Anterior cingulate cortex (tissue), 58 donors: ENCODE measurements at regions not wholly inside any gene's neighbourhood (a gene's known extent, or its start where the extent isn't known, plus 50 kb on each side); places are given as distances from the start of the nearest gene placed in this dataset.
A peak's percentile ranks its signal among the peaks of the same experiment; 100 is the strongest.

Experiments
- DNase-seq, 58 donors: peaks; one replicate each; lab custom pipeline; 2025; lab: John Stamatoyannopoulos, UW

DNA sequence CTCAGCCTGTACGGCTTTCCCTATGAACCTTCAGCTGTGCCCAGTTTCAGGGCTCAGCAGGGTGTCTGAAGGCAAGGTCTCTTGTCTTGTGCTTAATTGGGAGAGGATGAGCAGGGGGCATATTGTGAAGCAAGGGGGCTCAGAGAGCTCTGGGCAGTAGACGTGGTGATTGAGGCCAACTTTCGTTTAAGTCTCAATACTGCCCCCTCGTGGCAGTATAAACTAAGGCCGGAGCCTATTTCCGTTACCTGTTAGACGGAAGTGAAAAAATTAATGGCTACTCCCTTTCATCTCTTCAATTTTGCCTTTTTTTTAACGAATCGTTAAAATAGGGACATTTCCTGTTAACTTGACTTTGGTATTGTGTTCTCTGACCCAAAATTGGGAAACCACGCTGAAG is 193.4 kb downstream of the TDRD15 start:
- peak in 45 of 58 donors; percentile 1 to 71 (median 30) for DNase-seq

- no peak for DNase-seq
Observed at GRCh38 chr2:21318263-21318662, 194.5 kb downstream of the TDRD15 start.

DNA sequence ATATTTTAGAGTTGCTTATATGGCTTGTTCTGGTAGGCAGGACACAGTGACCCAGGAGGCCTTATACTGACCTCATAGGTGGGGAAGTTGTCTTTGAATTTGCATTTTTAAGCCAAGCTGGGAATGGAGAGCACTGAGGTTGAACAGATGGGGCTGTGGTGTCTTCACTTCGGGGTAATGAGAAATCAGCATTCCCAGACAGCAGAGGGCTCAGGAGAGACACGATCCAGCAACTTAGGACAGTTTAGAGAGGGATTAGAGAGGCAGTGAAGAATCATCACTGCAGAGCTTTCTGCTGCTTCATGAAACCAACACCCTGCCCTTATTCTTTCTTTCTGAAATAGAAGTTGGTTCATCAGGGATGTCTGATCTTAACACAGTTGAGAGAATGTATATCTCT is 202.4 kb downstream of the TDRD15 start:
- DNase-seq, result peak in 4 of 58 donors; percentile 2 to 8 (median 6)

GRCh38 chr2:21328177-21328576 is 204.4 kb downstream of the TDRD15 start:
- no peak for DNase-seq

DNA sequence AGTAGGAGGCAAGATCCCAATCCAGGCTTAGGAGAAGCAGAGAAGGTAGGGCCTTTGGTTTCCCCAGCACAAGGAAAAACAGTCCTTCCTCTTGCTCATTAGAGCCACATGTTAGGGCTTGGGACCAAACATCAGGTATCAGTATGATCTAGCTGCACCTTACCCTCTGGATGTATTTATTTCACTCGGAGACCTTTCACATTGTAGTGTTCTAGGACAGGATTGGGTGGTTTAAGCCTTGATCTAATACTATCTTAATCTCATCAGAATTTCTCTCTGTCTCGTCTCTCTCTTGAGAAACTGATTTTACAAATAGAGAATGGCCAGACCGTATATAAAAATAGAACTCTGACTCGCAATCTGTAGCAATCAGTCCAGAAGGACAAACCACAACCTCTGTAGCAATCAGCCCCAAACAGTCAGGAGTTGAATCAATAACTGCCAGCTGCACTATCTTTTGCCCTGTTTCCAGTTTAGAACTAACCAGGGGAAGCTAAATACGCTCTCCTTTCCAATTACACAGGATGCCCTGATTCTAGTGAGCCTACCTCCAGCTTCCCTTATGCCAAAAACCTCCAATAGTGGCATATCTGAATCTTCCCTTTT is 207.1 kb downstream of the TDRD15 start:
- DNase-seq, result no peak

GRCh38 chr2:21331625-21332370 is 208.0 kb downstream of the TDRD15 start:
- no peak for DNase-seq

GRCh38 chr2:21332993-21333625 is 209.3 kb downstream of the TDRD15 start:
- peak in 1 of 58 donors; percentile 7 for DNase-seq

DNA sequence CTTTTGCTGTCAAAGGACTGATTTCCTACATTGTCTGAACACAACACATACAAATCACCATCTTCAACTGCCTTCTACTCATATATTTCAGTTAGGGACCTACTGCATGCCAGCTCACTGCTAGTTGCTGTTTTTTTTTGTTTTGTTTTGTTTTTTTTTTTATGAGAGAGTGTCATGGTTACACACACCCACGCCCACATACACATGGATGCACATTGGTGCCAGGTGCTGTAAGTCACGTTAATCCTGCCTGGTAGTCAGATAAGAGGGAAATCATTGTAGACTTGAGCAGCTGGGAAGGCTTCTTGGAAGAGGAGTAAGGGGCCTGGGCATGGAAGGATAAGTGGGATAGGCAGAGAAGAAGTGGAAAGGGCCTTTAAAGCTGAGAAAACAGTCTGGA is 209.9 kb downstream of the TDRD15 start:
- no peak for DNase-seq

GRCh38 chr2:21346984-21347383 is 223.2 kb downstream of the TDRD15 start:
- no peak for DNase-seq

- no peak for DNase-seq
Observed at GRCh38 chr2:21353879-21354679, 230.3 kb downstream of the TDRD15 start.

GRCh38 chr2:21356086-21356856 is 232.5 kb downstream of the TDRD15 start:
- no peak for DNase-seq

DNA sequence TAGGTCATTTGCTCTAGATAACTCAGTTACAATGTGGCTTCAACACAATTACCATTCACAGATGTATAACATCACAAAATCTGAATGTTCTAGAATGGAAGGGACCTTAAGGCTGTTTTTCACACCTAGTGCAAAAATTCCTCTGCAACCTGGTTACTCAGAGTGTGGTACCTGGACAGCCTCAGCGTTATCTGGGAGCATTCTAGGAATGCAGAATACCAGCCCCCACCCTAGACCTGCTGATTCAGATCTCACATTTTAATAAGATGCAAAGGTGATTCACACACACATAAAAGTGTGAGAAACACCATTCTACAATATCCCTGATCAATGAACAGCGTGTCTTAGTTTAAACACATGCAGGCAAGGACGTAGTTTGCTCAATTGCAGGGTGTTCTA is 233.1 kb downstream of the TDRD15 start:
- no peak for DNase-seq

DNA sequence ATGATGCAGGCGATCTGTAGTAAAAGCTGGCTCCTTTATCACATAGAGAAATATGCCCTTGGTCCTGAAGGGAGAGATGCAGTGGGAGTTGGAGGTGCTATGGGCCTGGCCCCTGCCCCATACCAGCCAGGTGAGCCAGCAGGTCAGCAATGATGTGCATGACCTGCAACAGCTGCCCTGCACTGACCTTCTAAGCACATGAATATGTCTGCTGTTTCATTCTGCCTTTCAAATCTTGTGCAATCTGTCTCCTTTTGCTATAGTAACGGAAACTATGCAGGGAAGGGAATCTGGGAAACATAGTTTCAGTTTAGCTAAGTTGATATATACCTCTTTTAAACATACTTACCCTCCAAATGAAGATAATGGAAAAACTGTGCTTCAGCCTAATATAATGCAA is 235.2 kb downstream of the TDRD15 start:
- no peak for DNase-seq

DNA sequence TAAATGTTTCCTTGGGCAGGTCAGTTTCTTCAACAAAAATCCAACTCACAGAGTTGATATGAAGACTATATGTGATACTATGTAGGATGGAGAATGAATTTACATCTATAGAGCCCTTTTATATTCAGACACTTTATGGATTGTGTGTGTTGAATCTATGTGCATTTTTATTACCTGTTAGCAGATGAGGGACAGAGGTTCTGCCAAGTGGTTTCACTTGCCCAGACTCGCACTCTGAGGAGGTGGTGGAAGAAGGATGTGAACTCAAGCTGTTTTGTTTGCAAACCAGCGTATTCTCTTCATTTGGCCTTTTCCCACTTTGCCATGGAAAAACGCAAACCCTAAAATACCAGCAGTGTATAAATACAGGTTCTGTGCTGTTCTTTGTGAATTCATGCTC is 237.6 kb downstream of the TDRD15 start:
- no peak for DNase-seq

GRCh38 chr2:21361957-21362486 is 238.3 kb downstream of the TDRD15 start:
- peak in 2 of 58 donors; percentile 7 to 16 for DNase-seq

DNA sequence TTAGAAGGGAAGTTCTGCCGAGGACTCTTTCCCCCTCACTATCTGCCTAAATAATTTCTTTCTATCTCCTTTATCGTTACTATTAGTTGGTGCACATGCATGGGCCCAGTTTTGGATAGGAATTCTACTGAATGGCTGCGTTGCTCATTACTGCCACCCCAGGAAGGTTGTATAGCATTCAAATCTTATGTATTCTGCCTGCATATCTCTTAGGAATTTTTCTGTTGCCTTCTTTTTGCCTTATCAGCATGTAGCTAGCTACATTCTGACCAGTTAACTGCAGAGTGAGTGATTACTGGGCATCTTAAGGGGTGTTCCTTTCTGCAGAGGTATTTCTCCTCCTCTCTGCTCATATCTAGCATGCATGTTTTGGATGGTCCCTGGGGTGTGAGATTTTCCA is 239.6 kb downstream of the TDRD15 start:
- no peak for DNase-seq

DNA sequence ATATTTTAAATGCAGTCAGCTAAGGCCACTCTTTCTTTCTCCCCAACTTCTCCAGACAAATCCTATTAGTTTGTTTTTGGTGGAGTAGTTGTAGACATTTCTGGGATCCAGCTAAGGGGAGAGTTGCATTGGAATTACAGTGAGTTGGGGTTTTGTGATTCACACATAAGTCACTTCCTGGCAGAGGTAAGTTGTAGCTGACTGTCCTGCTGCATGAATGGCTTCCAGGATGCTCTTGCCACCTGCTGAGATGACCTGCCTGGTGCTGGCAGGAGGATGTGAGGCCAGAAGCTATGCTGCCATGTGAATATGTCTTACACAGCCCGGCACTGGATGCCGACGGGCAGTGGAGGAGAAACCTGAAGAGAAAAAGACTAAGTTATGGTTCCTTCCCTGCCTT is 243.7 kb downstream of the TDRD15 start:
- no peak for DNase-seq

GRCh38 chr2:21369787-21370186 is 246.0 kb downstream of the TDRD15 start:
- no peak for DNase-seq

DNA sequence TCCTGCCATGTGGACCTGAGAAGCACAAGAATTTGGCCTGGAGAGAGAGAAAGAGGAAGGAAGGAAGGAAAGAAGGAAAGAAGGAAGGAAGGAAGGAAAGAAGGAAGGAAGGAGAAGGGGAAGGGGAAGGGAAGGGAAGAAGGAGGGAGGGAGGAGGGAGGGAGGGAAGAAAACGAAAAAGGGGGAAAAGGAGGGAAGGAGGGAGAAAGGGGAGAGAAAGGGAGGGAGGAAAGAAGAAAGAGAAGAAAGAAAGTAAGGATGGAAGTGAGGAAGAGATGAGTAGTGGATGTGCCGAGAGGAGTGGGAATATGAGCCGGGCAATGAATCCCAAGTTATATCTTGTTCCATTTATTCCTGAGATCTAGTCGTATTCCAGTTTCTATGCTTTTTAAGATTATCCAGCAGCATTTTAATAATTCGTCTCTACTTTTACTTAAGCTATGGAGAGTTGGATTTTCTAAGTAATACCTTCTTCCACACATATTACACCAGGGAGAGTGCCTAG is 247.8 kb downstream of the TDRD15 start:
- DNase-seq, result no peak

GRCh38 chr2:21372654-21373053 is 248.9 kb downstream of the TDRD15 start:
- DNase-seq, result peak in 6 of 58 donors; percentile 4 to 14 (median 8)
